NCI-H2196 (cell line): ENCODE measurements at regions not wholly inside any gene's neighbourhood (a gene's known extent, or its start where the extent isn't known, plus 50 kb on each side); places are given as distances from the start of the nearest gene placed in this dataset.

Experiments
- DNase-seq: peaks from one replicate; lab custom pipeline; 2025; ENCODE audit not compliant: unreplicated experiment; lab: John Stamatoyannopoulos, UW

DNA sequence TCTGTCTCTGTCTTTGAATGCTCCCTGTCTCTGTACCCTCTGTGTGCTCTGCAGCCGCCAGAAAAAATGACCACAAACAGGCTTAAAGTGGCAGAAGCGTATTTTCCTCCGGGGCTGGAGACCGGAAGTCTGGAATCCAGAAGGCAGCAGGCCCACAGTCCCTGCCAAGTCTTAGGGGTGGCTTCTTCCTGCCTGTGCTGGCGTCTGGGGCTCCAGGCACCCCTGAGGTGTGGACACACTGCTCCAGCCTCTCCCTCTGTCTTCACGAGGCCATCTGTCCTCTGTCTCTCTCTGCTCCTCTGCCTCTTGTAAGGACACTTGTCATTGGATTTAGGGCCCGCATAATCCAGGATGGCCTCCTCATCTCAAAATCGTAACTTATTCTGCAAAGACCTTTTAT, 298.4 kb upstream of the IRX4 start:
- DNase-seq, result no peak

GRCh38 chr5:2180456-2180855, 297.7 kb upstream of the IRX4 start:
- no peak for DNase-seq

DNA sequence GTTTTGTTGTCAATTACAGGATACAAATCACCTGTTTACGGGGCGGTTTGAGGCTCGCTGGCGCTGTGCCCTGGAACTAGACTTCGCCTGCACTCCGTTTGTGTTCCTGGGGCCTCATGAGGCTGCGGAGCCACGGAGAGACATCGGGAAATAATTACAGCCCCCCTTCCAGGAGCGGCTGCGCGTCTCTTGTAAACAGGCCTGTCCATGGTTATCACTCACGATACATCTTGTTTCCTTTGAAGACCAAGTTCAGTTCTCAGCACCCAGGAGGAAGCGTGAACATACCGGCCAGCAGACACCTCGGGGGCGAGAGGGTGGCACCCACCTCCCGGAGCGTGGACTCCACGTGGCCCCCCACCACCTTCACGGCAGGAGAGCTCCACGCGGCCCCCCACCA, 297.1 kb upstream of the IRX4 start:
- no peak for DNase-seq

GRCh38 chr5:2178528-2178927, 295.8 kb upstream of the IRX4 start:
- DNase-seq, result no peak

GRCh38 chr5:2178071-2178477, 295.3 kb upstream of the IRX4 start:
- no peak for DNase-seq

GRCh38 chr5:2177244-2177643, 294.5 kb upstream of the IRX4 start:
- no peak for DNase-seq

DNA sequence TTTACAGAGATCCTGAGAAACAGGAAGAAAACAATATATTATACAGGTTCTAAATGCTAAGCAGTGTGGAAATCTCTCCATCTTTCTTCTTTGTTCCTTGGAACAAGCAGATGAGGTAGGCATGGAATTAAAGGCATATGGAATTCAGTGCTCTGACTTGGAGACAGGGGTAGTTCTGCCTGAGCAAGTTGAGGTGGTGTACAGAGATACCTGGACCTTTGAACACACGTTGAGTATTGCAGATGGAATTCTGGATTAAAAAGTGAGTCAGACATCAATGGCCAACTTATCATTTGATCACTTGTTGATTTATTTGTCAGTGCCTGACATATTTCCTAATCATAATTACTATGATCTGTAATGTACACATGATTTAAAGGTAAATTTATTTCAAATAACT, 293.9 kb upstream of the IRX4 start:
- no peak for DNase-seq

DNA sequence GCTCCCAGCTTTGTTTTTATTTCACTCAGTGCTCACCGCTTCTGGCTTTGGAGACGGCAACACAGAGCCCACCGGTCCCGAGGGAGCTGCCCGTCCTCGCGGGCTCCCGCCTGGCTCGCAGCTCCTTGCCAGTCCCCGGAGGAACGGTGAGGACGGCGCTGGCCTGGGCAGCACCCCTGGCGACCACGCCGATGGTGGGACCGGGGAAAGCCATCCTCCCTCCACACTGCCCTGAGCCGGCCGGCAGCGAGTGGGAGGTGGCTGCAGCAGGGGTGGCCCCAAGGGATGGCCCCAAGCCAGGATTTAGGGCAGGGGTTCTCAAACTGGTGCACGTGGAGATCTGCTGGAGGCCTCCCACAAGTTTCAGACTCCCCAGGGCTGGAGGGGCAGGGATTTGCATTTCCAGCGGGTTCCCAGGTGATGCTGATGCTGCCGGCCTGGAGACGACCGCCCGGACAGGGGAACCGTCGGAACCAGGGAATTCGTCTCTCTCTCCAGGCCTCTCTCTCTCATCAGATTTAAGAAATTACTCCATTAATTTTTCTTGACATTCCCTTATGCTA, 293.2 kb upstream of the IRX4 start:
- DNase-seq, result no peak

GRCh38 chr5:2175041-2175440, 292.3 kb upstream of the IRX4 start:
- DNase-seq, result no peak

DNA sequence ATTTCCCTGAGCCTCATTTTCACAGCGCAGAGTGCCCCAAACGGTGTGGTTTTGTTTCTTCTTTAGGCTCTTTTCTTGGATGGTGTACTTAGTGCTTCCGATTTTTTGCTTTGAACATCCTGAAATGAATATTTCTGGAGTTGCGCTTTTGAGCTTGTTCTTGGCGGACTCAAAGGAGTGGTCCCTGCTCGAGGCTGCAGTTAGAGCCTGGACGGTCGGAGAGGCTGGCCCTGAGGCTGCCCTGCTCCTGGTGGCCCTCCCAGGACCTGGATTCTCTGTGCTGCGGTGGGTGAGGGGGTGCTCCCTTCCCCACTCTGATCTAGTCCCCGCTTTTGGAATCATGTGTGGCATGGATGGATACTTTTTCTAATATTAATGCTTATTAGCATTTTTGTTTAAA, 291.8 kb upstream of the IRX4 start:
- DNase-seq, result no peak

GRCh38 chr5:2173151-2173834, 290.6 kb upstream of the IRX4 start:
- DNase-seq, result no peak

GRCh38 chr5:2172471-2172870, 289.7 kb upstream of the IRX4 start:
- DNase-seq, result no peak

DNA sequence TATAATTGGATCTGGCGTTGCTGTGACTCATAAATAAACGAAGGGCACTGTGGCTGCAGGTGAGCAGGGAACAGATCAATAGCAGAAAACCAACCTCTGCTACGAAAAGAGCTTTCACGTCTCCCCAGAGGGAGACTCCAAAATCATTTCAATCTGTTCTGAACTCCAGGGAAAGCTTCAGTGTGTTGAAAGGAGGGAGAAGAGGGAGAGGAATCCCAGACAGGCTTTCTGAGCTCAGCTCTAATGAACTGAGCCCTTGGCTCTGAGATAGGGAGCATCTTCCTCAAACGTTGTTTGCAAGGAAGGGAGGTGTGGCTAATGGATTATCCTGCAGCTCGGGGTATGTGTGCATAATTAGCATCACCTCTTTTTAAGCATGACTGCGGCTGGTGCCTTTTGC, 288.0 kb upstream of the IRX4 start:
- no peak for DNase-seq

DNA sequence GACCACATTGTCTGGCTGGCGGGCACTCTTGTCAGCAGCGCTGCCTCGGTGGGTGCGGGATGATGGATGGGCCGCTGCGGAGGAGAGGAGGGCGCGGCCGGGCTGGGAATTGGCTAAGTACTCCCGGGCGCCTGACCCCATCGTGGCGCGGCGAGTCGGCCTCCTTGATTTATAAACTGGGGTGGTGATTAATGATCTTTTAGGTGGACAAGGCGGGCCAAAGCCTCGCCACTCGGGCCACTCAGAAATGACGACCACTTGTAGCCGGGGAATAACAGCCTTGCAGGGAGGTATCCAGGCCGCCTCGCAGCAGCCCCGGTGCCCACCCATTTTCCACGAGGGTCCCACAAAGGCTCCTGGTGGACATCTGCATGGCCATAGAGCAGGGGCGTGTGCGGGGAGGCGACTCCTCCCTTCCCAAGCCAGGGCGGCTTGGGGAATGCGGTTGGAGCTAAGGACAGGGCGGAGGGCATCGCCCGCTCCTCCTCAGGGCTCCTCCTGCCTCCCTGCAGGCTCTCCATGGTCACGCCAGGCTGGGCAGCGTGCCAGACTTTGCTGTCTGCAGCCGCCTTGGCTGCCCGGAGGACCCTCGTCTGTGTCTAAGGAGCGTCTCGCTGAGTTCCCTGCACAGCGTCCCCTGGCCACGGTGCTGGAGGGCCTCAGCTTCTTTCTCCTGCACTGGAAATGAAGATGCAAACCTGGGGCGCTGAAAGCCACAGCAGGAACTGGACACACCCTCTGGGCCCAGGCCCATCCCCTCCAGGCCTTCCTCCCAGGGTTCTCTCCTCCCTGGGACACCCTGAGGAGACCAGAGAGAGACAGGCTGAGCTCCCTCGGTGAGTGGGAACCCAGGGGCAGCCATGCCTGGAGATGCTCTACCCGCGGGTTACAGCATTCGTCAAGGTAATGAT, 287.4 kb upstream of the IRX4 start:
- DNase-seq, result no peak

DNA sequence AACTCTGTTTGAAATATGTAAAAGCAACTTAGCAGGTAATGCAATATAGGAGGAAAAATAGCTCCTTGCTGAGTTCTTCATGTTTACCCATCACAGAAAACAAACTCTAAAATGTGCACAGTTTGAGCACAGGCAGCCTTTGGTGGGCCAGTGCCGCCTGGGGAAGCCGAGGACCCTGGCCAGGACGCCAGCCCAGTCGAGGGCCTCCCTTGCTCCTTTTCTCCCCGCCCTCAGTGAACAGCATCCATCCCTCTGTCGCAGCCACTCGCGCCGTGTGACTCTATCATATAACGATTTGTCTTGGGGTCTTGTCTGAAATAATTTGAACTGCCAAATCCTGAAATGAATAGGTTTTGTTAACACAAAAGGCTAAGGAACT, 286.7 kb upstream of the IRX4 start:
- DNase-seq, result no peak

DNA sequence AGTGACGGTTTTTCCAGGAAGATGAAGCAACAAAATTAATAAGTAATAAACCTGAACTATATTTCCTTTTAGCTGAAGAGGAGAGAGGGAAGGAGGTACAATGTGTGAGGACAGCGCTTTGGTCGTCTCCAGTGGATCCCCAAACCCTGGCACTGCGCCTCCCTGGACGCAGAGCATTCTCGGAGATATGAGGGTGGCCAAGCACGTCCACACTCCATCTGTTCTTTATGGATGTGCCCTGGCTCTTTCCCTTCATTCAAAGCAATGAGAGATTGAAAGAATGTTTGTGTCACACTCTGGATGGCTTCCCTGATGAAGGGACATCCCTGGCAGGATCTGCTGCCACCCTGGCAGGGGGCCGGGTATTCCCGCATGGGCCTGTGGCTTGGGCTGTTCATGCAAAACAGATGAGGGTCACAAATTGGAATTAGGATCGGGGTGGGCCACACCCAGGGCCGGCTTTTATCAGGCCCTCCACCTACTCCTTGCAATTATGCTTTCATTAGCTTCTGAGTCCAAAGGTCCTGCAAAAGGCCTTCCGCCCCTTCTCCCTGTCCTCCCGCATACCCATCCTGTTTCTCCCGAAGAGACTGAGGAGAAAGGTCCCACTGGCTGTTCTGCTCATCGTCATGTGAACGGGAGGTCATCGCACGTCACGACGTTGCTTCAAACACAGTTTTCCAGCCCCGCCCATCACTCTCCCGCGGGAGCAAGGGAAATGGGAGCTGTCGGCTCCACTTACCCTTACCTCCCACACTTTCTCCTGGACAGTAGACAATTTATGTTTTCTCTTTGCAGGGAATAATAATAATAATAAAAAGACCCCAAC, 286.1 kb upstream of the IRX4 start:
- DNase-seq, result no peak

DNA sequence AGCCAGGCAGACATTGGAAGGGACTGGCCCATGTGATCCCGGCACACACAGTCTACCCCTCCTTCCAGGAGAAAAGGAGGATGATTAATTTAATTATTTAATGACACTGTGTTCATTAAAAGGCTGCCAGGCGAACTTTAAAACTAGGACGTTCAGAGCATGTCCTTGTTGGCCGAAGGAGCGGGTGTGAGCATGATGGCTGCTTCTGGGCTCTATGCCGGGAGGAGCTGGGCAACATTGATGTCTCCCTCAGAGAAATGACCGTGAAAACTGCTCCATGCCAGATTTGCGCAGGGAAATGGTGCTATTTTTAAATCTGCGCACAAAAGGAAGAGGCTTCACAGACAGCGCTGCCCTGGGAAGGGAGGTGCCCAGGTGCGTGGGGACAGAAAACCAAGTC, 284.9 kb upstream of the IRX4 start:
- no peak for DNase-seq

DNA sequence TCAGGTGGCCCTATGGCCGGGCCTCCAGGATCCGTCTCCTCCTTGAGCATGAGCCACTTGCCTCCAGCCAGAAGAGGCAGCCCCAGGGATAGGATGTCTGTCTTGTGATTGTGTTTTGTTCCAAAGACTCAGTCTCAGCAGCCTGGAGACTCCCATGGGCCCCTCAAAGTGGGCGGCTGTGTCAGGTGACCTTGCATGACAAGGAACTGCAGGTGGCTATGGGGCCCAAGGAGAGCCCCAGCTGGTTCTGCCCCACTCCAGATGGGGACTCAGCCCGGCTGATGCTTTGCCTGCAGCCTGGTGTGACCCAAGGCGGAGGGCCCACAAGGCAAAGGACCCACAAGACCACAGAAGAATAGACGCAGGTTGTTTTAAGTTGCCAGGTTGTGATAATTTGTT, 284.3 kb upstream of the IRX4 start:
- no peak for DNase-seq

DNA sequence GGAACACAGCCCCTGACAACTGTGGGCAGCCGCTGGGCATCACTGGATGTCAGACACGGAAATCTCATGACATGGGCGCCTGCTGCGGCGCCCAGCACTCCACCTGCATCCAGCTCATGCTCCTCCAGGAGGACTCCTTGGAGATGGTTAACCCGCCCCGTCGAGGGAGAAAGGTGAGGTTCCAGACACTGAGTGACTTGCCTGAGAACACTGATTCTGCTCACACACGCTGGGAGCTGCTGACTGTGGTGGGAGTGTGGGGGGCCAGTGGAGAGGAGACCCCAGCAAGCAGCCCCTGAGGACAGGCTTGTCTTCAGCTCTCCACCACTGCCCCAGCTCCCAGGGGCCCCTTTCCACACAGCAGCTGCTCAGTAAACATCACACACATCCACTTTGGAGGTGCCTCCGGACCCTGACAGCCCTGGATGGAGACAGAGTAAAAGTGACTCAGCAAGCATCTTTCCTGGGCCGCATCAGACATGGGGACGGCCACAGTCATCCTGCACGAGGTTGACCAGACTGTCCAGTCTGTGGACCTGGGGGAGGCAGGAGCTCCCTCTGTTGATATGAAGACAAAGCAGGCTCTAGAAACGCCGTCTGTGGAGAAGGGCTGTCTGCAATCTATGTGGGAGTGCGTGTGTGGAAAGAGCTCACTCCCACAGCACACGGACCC, 283.7 kb upstream of the IRX4 start:
- DNase-seq, result no peak

GRCh38 chr5:2165615-2166305, 283.0 kb upstream of the IRX4 start:
- no peak for DNase-seq
